Body of pancreas (tissue), 4 donors: ENCODE measurements at regions not wholly inside any gene's neighbourhood (a gene's known extent, or its start where the extent isn't known, plus 50 kb on each side); places are given as distances from the start of the nearest gene placed in this dataset.

ENCODE experiments used
- ATAC-seq: fragments of 150-250 bp; one replicate; pipeline ENCODE4 v1.9.1; 2016
- DNase-seq, 4 donors: peaks; one replicate each; pipeline ENCODE4 v3.0.0-alpha.2; 2019
- H3K27ac ChIP-seq, 4 donors: fragments of 200-600 bp; sonication (generic); 1 replicate in 3 of 4; 2 replicates in 1 of 4; pipeline versions ENCODE4 v1.5.1 to v1.6.1; 2016 to 2019; ENCODE audit warnings: mild to moderate bottlenecking in 1 of 4, mixed read lengths in 1 of 4, moderate library complexity in 1 of 4
- H3K27me3 ChIP-seq, 2 donors: fragments of 200-600 bp; sonication (generic); one replicate each; pipeline ENCODE4 v1.6.0; 2016; ENCODE audit warnings: mild to moderate bottlenecking in 1 of 2
- H3K36me3 ChIP-seq, 2 donors: fragments of 200-600 bp; sonication (generic); replicated peaks in 1 of 2; 2 replicates each; pipeline ENCODE4 v1.5.1; 2016; ENCODE audit warnings: low read depth in 2 of 2; ENCODE audit not compliant: insufficient read depth in 1 of 2
- H3K4me1 ChIP-seq: fragments of 200-600 bp; sonication (generic); one replicate; pipeline ENCODE4 v1.6.0; 2016
- H3K4me3 ChIP-seq, 2 donors: fragments of 200-600 bp; sonication (generic); 1 replicate in 1 of 2; 2 replicates in 1 of 2; pipeline ENCODE4 v1.5.1; 2016 to 2019
- H3K9me3 ChIP-seq, 3 donors: fragments of 200-600 bp; sonication (generic); 1 replicate in 2 of 3; 2 replicates in 1 of 3; pipeline ENCODE4 v1.5.1; 2016
- CTCF ChIP-seq, 7 experiments: fragments of 450-650 bp in 4 of 7; fragments of 200-600 bp in 3 of 7; sonication (generic) in 3 of 7; IDR thresholded peaks; one replicate each; pipeline ENCODE4 v1.5.1; 2016 to 2019; ENCODE audit warnings: antibody characterized with exemption in 7 of 7
- POLR2A ChIP-seq, 3 donors: fragments of 450-650 bp; IDR thresholded peaks; one replicate each; pipeline ENCODE4 v1.6.1; 2016; ENCODE audit warnings: antibody characterized with exemption in 3 of 3, mild to moderate bottlenecking in 2 of 3
- WGBS, 2 donors: methylation state at CpG; one replicate each; pipeline ENCODE4 v1.1.5; 2017; 5-methylcytosine and 5-hydroxymethylcytosine counted together
- intact Hi-C: fragments of 100-400 bp; cut with DNase I; formaldehyde crosslinking; loops from one replicate; pipeline ENCODE4 v1.15.1; 2023

DNA sequence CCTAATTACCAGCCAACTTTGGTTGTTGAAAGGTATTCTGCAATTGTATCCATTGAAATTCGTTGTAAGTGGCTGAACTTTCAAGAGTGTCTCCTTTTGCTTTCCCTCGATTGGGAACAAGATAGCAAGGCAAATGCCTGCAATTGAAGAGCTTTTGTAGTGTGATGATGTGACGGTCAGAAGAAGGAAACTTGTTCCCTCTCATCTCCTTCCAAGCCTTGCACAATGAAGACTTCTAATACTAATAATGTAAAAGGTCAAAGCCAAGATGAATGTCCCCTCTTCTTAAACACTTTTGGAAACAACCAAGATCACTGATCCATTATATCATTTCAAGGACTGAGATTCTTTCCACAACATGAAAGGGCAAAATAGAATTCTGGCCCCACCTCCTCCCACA, 101.9 kb upstream of the LMCD1 start:
- TF ChIP-seq CTCF (IDR thresholded peaks at IDR 0.05): no peak
- no peak for TF ChIP-seq POLR2A (IDR thresholded peaks at IDR 0.05)
- Histone ChIP-seq H3K9me3 (no peaks in the 10 kb centered on the region), H3K4me3 (no peak overlapping the region), H3K4me1 (no peaks in the 10 kb centered on the region), H3K36me3 (no peaks in the 10 kb centered on the region), H3K27ac (no peak overlapping the region), H3K27me3 (no peaks in the 10 kb centered on the region)
- DNase-seq (no peak), ATAC-seq (no peak)
- 67 to 71% methylated on average over 3 of the region's 3 CpGs for WGBS, 2 donors
- intact Hi-C loops: no loop called here

DNA sequence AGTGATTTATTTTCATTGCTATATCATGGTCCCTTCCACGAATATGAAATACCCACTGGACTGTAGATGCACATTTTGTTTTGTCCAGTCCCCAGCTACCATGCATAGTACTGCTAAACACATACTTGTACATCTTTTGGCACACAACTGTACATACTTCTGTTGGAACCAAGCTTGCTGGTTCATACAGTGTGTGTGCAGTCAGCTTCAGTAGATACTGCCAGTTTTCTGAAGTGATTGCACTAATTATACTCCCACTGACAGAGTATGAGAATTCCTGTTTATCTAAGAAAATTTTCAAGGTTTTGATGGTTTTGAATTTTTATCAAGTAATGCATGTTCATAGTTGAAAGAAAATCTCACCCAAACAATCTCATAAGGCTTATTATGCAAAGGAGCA, 100.7 kb upstream of the LMCD1 start:
- Histone ChIP-seq H3K27ac (no peak overlapping the region), H3K4me1 (no peaks in the 10 kb centered on the region), H3K27me3 (no peaks in the 10 kb centered on the region), H3K9me3 (no peaks in the 10 kb centered on the region), H3K36me3 (no peaks in the 10 kb centered on the region), H3K4me3 (no peak overlapping the region)
- DNase-seq: no peak
- intact Hi-C loops: no loop called here
- no peak for ATAC-seq
- TF ChIP-seq POLR2A (IDR thresholded peaks at IDR 0.05) (no peak), CTCF (IDR thresholded peaks at IDR 0.05) (no peak)
- 39 to 71% methylated on average over 1 of the region's 1 CpG for WGBS, 2 donors

DNA sequence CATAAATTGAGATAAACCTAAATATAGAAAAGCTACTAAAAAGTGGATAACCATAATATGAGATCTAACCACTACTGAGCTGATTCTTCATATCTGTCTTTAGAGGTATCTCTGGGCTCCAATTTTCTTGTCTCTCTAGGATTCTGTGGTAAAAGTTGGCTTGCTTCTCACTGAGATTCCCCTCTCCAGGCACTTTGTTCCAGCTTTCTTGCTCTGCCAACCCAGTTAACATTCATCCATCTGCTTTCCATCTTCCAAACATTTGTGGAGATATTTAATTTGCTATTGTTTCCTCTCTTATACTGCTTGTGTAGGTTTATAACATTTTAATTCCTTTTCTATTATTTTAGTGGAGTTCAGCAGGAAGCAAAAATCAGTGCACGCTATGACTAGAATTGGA, 97.6 kb upstream of the LMCD1 start:
- Histone ChIP-seq H3K27ac (no peak overlapping the region), H3K9me3 (peaks cover 0 to 6% (median 0%) of the 10 kb centered on the region in 3 donors), H3K36me3 (no peaks in the 10 kb centered on the region), H3K4me3 (no peak overlapping the region), H3K27me3 (no peaks in the 10 kb centered on the region), H3K4me1 (no peaks in the 10 kb centered on the region)
- 100% methylated on average over 1 of the region's 1 CpG for WGBS, 2 donors
- intact Hi-C loops: no loop called here
- ATAC-seq (no peak), DNase-seq (no peak)
- TF ChIP-seq POLR2A (IDR thresholded peaks at IDR 0.05): no peak
- no peak for TF ChIP-seq CTCF (IDR thresholded peaks at IDR 0.05)

GRCh38 chr3:8405144-8405543, 96.5 kb upstream of the LMCD1 start:
- H3K4me1 ChIP-seq: no peaks in the 10 kb centered on the region
- TF ChIP-seq POLR2A (IDR thresholded peaks at IDR 0.05) (no peak), CTCF (IDR thresholded peaks at IDR 0.05) (no peak)
- DNase-seq (no peak), ATAC-seq (no peak)
- H3K9me3 ChIP-seq: peaks cover 0 to 6% (median 0%) of the 10 kb centered on the region in 3 donors
- no peak overlapping the region for H3K27ac ChIP-seq
- no peak overlapping the region for H3K4me3 ChIP-seq
- no peaks in the 10 kb centered on the region for H3K27me3 ChIP-seq
- no peaks in the 10 kb centered on the region for H3K36me3 ChIP-seq
- intact Hi-C loops: no loop called here
- WGBS, 2 donors: 94 to 95% methylated on average over 2 of the region's 2 CpGs

DNA sequence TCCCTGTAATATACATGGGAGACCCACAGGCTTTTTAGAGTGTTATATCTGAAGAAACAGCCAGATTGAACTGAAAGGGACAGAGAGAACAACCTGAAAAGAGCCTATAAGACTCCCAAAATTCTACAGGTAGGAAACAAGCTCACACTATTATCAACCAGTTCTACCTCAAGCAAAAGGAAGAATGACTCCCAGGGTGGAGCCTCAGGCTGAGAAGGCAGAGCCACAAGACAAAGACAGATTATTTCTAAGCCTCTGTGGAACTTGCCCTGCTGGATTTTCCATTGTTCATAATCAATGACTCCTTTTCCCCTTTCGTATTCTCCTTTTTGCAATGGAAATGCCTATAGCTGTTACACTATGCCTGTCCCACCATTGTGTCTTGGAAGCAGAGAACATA, 95.1 kb upstream of the LMCD1 start:
- intact Hi-C loops: no loop called here
- TF ChIP-seq CTCF (IDR thresholded peaks at IDR 0.05) (no peak), POLR2A (IDR thresholded peaks at IDR 0.05) (no peak)
- 62 to 70% methylated on average over 1 of the region's 1 CpG for WGBS, 2 donors

More for the DNA sequence above, 95.1 kb upstream of the LMCD1 start:
- Histone ChIP-seq H3K4me3 (no peak overlapping the region), H3K4me1 (no peaks in the 10 kb centered on the region), H3K9me3 (peaks cover 0 to 6% (median 0%) of the 10 kb centered on the region in 3 donors), H3K27me3 (no peaks in the 10 kb centered on the region), H3K27ac (no peak overlapping the region), H3K36me3 (no peaks in the 10 kb centered on the region)
- no peak for ATAC-seq
- no peak for DNase-seq
